ENCODE measurements at regions not wholly inside any gene's neighbourhood (a gene's known extent, or its start where the extent isn't known, plus 50 kb on each side); places are given as distances from the start of the nearest gene placed in this dataset.
A peak's percentile ranks its signal among the peaks of the same experiment; 100 is the strongest.
"Not testable (repeated sequence)": the region's sequence is repeated elsewhere in the genome, so short reads cannot be mapped to it uniquely, and the experiment has no call there.

GRCh38 chrY:19549671-19550466, 194.7 kb downstream of the KDM5D start:
- no peak for DNase-seq (ENCODE audit: low read depth)
- H3K4me3 ChIP-seq (ENCODE audit: low read depth, low read length): no peak overlapping the region

DNA sequence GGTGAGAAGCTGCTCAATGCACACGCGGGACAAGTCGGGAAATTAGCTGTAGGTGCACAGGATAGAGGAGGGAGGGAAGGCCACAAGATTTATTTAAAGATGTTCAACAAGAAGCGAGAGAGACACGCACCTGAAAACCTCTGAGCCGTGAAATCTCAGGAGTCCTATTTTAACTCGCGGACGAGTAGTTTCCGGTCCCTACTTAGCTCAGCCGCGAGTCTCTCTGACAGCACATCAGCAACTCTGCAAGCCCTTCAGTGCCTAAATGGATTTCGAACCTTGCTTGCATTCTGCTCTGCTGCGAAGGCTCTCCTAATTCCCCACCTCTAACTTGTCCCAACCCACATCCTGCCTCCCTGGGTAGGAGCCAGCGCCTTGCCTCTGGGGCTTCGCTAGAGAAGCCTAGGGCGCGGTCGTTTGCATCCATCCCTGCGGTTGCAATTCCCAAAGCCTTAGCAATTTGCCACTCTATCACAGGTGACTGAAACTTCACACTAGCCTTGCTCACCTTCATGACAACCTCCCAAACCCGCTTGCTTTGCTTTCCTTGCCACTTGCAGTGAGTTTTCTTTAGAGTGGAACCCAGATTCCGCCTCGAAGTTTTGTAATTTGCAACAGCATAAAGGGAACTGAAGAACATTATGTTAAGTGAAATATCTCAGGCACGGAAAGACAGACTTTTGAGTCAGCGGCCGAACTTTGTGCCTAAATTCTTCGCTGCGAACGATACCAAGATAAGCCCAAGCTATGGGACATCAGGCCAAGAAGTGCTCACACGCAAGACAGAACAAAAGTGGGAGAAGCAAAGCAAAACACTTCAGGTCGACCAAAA, 202.8 kb downstream of the KDM5D start:
- DNase-seq (ENCODE audit: low read depth): no peak
- no peak overlapping the region for H3K4me3 ChIP-seq (ENCODE audit: low read depth, low read length)

- not testable (repeated sequence) for DNase-seq (ENCODE audit: low read depth); H3K4me3 ChIP-seq (ENCODE audit: low read depth, low read length)
These were observed 208.8 kb downstream of the KDM5D start for GRCh38 chrY:19535697-19536096.

GRCh38 chrY:19521976-19522375, 222.6 kb downstream of the KDM5D start:
- no peak overlapping the region for H3K4me3 ChIP-seq (ENCODE audit: low read depth, low read length)
- no peak for DNase-seq (ENCODE audit: low read depth)

- DNase-seq (ENCODE audit: low read depth): no peak
- H3K4me3 ChIP-seq (ENCODE audit: low read depth, low read length): no peak overlapping the region
These were observed 241.5 kb downstream of the KDM5D start for GRCh38 chrY:19503092-19503449.

- DNase-seq (ENCODE audit: low read depth): no peak
- H3K4me3 ChIP-seq (ENCODE audit: low read depth, low read length): no peak overlapping the region
These were observed 242.1 kb downstream of the KDM5D start for GRCh38 chrY:19502169-19503091.

DNA sequence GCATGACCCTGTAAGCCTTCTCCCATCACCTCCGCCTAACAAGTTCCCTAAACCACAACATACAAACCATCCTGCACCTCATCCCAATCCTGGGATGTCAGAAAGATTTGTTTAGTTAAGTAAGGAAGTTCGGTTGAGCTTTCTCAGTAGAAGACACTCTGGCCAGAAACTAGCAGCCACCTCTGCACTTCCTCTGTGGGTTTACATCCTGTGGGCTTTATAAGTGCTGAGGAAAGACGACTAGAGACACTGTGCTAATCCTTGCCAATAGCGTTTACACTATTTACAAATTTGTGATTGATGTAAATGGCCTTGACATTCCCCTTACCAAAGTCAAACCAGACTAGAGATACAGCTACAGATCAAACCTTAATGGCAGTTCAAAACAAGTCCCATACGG, 246.0 kb downstream of the KDM5D start:
- no peak overlapping the region for H3K4me3 ChIP-seq (ENCODE audit: low read depth, low read length)
- DNase-seq (ENCODE audit: low read depth): no peak

DNA sequence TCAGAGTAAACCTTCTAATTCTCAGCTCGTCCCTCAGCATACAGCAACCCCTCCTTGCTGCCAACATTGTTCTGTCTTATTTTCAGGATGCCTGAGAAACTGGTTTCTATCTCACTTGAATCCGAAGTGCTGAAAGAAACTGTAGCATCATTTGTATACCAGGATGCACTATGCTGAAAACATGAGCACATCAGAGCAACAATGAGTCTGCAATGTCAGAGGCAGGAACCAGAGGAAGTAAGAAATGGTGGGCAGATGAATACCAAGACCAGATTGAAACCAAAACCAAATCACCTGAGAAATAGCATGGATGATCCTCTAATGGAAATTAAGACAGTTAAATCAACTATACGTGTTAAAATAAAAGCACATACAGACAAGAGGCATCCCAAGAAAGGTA, 257.0 kb downstream of the KDM5D start:
- DNase-seq (ENCODE audit: low read depth): no peak
- H3K4me3 ChIP-seq (ENCODE audit: low read depth, low read length): no peak overlapping the region

DNA sequence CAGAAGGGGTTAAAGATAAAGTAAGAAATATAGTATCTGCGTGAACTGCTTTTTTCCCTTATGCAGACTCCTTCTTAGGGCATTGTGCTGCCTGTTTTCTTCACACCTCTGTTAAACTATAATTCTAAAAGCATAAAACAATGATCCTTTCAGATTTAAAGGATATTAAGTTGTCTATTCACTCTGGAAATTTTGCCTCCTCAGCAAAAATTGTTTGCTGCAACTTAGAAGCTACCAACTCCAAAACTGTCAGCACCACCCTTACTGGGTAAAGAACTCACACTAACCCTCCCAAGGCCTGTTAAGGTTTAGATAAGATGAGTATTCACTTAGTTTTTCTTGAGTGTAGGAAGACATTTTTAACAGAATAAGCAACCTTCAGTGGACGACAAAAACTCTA, 259.5 kb downstream of the KDM5D start:
- no peak for DNase-seq (ENCODE audit: low read depth)

GRCh38 chrY:19479141-19479540, 265.4 kb downstream of the KDM5D start:
- H3K4me3 ChIP-seq (ENCODE audit: low read depth, low read length): no peak overlapping the region
- no peak for DNase-seq (ENCODE audit: low read depth)

More for the DNA sequence above, 259.5 kb downstream of the KDM5D start:
- H3K4me3 ChIP-seq (ENCODE audit: low read depth, low read length): no peak overlapping the region

- no peak overlapping the region for H3K4me3 ChIP-seq (ENCODE audit: low read depth, low read length)
- DNase-seq (ENCODE audit: low read depth): no peak
These were observed 266.6 kb downstream of the KDM5D start for GRCh38 chrY:19477959-19478358.

GRCh38 chrY:19465809-19466208, 278.7 kb downstream of the KDM5D start:
- no peak for DNase-seq (ENCODE audit: low read depth)

GRCh38 chrY:19456855-19457448, 287.6 kb downstream of the KDM5D start:
- no peak overlapping the region for H3K4me3 ChIP-seq (ENCODE audit: low read depth, low read length)
- no peak for DNase-seq (ENCODE audit: low read depth)

More at GRCh38 chrY:19465809-19466208, 278.7 kb downstream of the KDM5D start:
- H3K4me3 ChIP-seq (ENCODE audit: low read depth, low read length): no peak overlapping the region

DNA sequence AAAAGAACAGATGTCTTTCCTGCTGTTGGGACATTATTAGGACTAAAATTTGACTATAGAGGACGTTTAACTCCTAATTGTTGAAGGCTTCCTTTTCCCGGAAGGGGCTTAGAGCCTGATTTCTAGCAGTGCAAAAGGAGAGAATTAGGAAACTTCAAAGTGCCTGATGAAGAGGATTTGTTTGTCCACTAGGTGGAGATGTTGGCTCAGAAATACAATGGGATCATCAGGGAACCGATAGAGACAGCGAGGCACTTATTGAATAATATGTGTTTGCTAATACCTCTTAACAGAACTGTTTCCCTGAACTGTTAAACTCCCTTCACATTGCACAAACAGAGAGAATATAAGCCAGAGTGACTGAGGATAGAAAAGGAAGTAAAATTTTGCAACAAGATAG, 311.5 kb downstream of the KDM5D start:
- no peak overlapping the region for H3K4me3 ChIP-seq (ENCODE audit: low read depth, low read length)
- DNase-seq (ENCODE audit: low read depth): peak; percentile 3

DNA sequence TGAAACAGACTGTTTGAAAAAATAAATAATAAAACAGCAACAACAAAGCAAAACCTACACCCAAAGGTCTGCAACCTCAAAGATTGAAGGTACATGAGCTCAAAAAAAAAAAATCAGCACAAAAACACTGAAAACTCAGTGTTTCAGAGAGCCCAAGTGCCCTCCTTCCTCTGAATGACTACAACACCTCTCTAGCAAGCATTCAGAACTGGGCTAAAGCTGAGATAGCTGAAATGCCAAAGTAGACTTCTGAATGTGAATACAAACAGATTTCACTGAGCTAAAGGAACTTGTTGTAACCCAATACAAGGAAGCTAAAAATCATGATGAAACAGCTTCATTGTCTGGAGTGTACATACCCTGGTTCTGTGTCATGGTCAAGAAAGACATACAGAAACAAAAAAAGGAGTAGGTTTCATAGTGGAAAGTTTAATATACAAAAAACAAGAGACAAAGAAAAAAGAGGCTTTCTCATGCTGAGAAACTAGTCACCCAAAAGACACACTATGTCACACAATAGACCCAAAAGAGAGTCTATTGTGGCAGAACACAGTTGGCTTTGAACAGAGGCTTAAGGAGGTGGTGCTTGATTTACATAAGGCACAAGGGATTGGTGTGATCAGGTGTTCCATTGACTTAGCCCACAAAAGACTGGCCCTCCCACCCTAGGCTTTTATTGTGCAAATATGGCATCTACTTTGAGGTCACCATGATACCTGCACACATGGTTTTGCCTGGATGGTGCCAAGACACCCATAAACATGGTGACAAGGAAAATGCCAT, 316.6 kb downstream of the KDM5D start:
- H3K4me3 ChIP-seq (ENCODE audit: low read depth, low read length): no peak overlapping the region
- DNase-seq (ENCODE audit: low read depth): no peak

- DNase-seq (ENCODE audit: low read depth); H3K4me3 ChIP-seq (ENCODE audit: low read depth, low read length): not testable (repeated sequence)
These were observed 317.3 kb downstream of the KDM5D start for GRCh38 chrY:19427191-19427590.

DNA sequence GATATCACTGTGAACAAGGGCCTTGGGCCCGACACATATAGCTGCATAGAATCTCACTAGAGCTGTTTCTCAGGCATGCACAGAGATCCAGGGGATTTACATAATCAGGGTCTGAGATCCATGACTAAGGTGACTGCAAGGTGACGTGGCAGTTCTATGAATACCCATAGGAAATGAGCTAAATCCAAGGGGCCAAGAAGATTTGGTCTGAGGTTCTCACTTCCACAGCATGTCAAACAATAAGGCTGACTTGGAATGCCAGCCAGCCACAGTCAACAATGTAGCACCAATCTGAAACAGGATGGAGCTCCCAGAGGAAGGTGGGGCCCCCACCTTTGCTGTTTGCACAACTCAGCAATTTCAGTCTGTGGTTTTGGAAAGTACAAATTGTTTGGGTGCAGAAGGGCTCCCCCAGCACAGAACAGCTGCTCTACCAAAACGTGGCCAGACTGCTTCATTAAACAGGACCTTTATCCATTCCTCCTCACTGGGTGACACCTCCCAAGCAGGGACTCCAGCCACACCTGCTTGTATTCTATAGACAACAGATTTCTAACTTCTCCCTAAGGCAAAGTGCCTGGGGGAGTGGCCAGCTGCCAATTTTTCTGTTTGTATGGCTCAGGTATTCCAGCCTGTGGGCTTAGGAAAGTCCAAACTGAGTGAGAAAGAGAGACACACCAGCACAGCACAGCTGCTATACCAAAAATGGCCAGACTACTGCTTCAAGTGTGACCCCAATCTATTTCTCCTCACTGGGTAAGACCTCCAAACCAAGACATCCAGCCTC, 333.4 kb downstream of the KDM5D start:
- no peak overlapping the region for H3K4me3 ChIP-seq (ENCODE audit: low read depth, low read length)
- no peak for DNase-seq (ENCODE audit: low read depth)

DNA sequence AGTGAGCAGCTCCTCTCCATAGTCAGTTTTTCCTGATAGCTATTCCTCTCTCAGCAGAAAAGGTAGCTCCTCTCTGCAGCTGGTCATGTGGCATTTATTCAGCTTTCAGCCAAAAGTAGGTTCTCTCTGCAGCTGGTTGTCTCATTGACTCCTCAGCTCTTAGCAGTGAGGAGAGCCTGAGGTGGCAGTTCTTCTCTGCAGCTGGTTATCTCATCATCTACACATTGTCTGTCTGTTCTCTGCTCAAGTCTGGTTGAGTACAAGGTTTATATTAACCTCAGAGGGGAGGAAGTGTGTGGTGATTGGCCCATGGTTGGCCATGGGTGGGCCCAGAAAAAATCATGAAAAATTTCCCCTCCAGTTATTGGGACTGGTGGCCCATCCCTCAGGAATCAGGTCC, 338.3 kb downstream of the KDM5D start:
- DNase-seq (ENCODE audit: low read depth): no peak
- H3K4me3 ChIP-seq (ENCODE audit: low read depth, low read length): no peak overlapping the region
